ENCODE measurements at regions not wholly inside any gene's neighbourhood (a gene's known extent, or its start where the extent isn't known, plus 50 kb on each side); places are given as distances from the start of the nearest gene placed in this dataset.
"Not testable (repeated sequence)": the region's sequence is repeated elsewhere in the genome, so short reads cannot be mapped to it uniquely, and the experiment has no call there.

DNA sequence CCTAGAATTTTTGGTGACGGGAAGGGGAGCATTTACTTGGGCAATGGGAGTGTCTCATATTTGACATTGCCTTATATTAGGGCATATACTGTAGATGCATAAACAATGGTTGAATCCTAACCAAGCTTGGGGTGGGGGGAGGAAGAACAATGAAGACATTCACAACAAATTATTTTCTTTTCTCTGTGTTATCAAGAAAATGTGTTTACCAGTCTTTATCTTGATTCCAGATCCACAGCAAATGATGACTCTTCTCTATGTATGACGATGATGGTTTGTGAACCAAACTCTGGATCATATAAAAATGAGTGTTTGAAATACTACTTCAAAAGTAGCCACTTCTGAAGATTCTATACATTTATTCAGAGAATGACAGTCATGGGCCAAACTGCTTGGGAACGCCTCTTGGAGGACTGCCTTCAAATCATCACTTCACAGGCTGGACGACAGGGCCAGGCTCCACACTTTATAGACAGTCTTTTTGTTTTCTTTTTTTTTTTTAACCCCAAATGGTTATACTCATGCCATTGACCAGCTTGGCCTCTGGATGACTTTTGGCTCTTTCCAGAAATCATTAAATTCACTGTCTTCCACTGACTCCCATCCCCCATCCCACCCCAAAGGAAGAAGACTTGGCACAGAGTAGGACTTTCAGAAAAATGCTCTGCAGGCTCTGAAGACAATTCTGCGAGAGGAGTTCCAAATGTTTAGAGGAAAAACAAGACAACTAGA, 123.8 kb upstream of the LIFR start:
- no peak for DNase-seq

DNA sequence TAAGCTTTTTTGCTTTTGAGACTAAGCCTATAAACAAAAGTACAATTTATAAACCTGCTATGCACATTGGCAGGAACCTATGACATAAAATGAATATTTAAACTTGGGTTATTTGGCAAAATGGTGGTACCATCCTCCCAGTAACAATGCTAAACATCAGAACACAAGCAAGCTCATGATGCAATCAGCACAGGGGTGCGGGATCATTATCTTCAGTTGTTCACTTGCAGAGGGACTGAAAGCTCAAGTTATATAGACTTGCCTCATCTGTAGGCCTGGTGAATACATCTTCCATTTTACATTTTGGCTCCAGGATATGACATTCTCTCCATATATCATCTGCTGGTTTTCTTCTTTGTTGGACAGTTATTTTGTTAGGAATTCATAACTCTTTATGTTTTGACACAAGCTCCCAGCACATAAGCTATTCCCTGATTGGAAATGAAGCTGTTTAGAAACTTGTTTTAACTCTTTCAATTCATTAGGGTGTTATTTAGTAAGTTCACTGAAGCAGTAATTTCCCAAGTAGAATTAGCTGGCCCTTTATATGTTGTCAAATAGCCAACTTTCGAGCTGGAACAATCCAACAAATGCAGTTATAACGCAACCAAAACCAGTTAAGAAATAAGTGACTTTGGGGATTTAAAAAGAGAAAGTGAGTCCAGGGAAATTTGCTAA, 124.7 kb upstream of the LIFR start:
- no peak for DNase-seq

- no peak for DNase-seq
Measured at GRCh38 chr5:38681966-38682365, 125.5 kb upstream of the LIFR start.

- no peak for DNase-seq
Measured at GRCh38 chr5:38686658-38687057, 130.2 kb upstream of the LIFR start.

DNA sequence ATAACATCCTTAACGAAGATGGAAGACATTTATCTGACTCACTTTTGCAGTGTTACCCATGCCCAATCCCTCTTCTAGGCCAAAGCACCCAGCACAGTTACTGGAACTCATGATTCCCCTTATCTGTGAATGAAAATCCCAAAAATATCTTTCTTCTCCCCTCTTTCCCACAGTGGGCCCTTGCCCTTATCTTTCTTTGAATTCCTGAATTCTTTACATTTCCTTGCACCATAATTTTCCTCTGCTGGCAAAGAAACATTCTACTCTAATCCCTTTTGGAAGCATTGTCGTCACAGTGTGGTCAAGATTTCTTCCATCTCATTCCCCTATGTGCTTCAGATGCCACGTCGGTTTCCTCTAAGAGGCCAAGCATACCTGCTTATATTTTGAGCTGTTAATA, 135.9 kb upstream of the LIFR start:
- no peak for DNase-seq

GRCh38 chr5:38692781-38693527, 136.5 kb upstream of the LIFR start:
- no peak for DNase-seq

DNA sequence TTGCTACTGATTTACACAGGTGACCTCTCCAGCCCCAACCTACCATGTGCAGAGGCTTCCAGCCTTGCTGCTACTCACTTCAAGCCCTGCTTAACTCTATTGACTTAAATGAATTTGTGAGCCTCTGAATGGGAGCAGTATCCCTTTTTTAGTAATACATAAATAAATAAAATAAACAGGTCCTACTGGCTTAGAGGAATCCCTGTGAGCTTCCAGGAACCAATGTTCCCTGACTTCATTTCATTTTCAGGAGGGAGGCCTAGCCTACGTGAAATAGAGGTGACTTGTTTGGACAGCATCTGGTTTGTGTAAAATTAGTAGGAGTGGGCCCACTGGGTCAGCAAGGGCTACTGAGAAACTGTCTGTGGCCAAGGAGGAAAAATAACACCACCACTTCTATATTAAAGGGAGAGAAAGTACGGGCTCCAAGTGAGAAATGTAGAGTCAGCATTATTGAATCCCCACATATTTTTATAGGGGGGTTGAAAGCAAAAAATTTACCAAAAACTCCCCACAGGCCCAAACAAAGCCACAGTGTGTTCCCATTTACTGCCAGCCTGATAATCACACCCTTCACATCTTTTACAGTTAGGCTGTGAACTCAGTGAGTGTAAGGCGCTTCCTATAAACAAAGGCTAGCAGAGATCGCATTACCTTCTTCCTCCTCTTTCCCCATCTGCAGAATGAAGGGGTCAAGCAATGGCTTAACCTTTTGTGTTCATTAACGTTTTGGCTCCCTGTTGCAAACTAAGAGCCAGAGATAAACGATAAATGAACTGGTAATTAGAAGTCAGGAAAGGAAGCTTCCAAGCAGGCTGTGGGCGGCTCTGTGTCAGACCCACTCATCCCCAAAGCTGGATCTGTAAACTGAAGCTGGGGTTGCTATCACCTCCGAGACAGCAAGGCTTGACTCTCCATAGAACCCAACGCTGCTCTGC, 138.8 kb upstream of the LIFR start:
- DNase-seq, result no peak

- DNase-seq, result no peak
Measured at GRCh38 chr5:38697013-38697412, 140.6 kb upstream of the LIFR start.

DNA sequence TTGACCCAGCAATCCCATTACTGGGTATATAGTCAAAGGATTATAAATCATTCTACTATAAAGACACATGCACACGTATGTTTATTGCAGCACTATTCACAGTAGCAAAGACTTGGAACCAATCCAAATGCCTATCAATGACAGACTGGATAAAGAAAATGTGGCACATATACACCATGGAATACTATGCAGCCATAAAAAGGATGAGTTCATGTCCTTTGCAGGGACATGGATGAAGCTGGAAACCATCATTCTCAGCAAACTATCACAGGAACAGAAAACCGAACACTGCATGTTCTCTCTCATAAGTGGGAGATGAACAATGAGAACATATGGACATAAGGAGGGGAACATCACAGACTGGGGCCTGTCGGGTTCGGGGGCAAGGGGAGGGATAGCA, 140.3 kb upstream of the OSMR start:
- not testable (repeated sequence) for DNase-seq

DNA sequence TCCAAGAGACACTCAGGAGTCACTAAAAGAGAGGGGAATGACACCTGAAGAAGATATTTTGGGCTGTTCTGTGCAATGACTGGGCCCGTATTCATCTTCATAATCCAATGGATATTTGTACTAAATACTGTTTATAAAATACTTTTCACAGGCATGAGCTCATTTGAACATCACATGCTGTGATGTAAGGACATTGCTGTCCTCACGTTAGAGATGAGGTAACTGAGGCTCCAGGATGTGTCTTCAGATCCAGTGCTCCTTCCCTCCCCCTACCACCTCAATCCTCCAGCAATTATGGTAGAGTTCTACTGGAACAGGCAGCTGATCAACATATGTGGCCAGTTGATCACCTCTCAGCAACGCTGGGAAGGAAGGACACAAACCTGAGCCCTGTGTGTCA, 139.4 kb upstream of the OSMR start:
- no peak for DNase-seq

GRCh38 chr5:38707352-38708210, 138.2 kb upstream of the OSMR start:
- DNase-seq, result no peak

GRCh38 chr5:38709678-38710306, 136.0 kb upstream of the OSMR start:
- DNase-seq, result no peak

DNA sequence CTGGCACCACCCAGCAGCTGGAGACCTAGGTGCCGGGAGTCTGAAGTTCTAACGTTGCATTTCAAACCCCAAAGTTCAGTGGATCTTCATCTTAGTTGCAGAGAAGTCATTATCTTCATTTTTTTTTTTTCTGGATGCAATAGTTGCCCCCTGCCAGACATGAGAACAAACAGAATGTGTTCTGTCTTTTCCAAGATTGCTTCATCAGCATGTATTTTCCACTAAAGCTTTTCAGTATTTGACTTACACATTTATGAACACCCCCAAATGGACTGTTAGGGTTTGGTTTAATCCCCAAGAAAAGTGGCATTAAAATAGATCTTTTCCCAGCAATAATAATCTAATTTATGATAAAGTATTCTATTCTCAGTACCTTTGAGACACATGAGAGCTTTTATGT, 135.2 kb upstream of the OSMR start:
- no peak for DNase-seq

- DNase-seq, result no peak
Measured at GRCh38 chr5:38712391-38712790, 133.4 kb upstream of the OSMR start.

DNA sequence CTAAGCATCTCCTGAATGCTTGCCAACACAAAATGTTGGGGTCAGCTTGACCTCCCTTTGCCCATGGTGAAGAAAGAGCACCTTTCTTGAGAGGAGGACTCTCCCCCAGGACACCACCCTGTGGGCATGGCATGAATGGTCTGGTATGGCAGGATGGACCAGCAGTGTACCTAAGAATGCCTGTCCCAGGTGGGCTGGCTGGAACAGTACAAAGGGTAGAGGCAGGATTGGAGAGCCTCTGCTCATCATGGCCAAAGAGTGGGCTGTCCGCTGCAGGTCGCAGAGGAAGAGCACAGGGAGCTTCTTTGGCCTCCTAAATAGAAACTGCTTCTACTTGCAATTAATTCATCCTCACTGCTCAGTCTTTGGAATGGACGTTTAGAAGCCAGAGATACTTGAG, 131.6 kb upstream of the OSMR start:
- no peak for DNase-seq

GRCh38 chr5:38714703-38715355, 131.0 kb upstream of the OSMR start:
- no peak for DNase-seq

GRCh38 chr5:38715696-38716095, 130.1 kb upstream of the OSMR start:
- no peak for DNase-seq

GRCh38 chr5:38716516-38716915, 129.3 kb upstream of the OSMR start:
- DNase-seq, result no peak

DNA sequence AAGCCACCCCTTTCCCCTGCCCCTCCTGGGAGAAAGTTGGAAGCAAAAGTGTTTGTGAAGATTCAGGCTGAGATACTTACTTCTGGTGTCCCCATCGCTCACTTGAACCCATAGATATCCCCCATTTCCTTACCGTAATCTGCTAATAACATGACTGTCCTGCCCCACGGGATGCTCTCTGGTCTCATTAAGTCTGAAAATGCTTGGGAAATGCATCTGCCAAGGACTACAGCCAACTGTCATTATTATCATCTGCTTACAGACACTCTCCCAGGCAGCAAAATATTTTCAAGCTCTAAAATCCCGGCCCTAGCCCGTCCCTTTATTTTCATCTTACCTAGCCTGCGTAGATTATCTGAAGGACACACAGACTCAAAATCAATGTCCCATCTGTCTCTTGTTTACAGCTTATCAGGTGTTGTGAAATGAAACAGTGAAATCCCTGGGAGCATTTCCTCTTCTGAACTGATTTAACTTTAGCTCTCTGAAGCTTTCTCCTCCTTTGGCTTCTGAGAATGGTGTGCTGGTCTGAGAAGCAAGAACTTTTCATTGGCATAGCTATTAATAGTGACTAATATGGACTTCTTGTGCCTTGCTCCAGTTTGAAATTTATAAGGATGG, 126.9 kb upstream of the OSMR start:
- no peak for DNase-seq

GRCh38 chr5:38719403-38719802, 126.4 kb upstream of the OSMR start:
- DNase-seq, result no peak

All from NCI-H1417 treated with DMSO at 0.1 percent for 48 hours (cell line).